Left lung (tissue), 4 donors: ENCODE measurements at regions not wholly inside any gene's neighbourhood (a gene's known extent, or its start where the extent isn't known, plus 50 kb on each side); places are given as distances from the start of the nearest gene placed in this dataset.

Experiments used
- ATAC-seq: fragments of 200-7000 bp; cut with Tn5 transposase; one replicate; pipeline ENCODE4 v1.9.1; 2020; ENCODE audit warnings: moderate library complexity
- DNase-seq, 4 donors: peaks; one replicate each; pipeline ENCODE4 v3.0.0-alpha.2; 2013 to 2020
- H3K27ac ChIP-seq, 2 donors: fragments of 200-600 bp; sonication (generic) in 1 of 2; one replicate each; pipeline versions ENCODE4 v1.5.0 to v1.8.0; 2020 to 2021
- H3K27me3 ChIP-seq, 2 donors: fragments of 200-600 bp; sonication (generic) in 1 of 2; one replicate each; pipeline versions ENCODE4 v1.5.0 to v1.8.0; 2020 to 2021
- H3K36me3 ChIP-seq, 2 donors: fragments of 200-600 bp; sonication (generic) in 1 of 2; one replicate each; pipeline versions ENCODE4 v1.5.0 to v1.8.0; 2020 to 2021
- H3K4me1 ChIP-seq, 2 donors: fragments of 200-600 bp; one replicate each; pipeline ENCODE4 v1.8.0; 2021
- H3K4me3 ChIP-seq, 2 donors: fragments of 200-600 bp; sonication (generic) in 1 of 2; one replicate each; pipeline versions ENCODE4 v1.5.0 to v1.8.0; 2020 to 2021; ENCODE audit warnings: mild to moderate bottlenecking in 1 of 2
- H3K9me3 ChIP-seq, 2 donors: fragments of 200-600 bp; sonication (generic) in 1 of 2; one replicate each; pipeline versions ENCODE4 v1.5.0 to v1.8.0; 2020 to 2021
- CTCF ChIP-seq, 2 donors: fragments of 200-600 bp; sonication (generic) in 1 of 2; IDR thresholded peaks; one replicate each; pipeline versions ENCODE4 v1.5.0 to v1.8.0; 2021; ENCODE audit warnings: antibody characterized with exemption in 2 of 2
- intact Hi-C, 2 donors: fragments of 100-400 bp; cut with DNase I; formaldehyde crosslinking; loops; one replicate each; pipeline versions ENCODE4 v1.11.2 to v1.14.2; 2022
- donor health status: DM: no; HTN: yes; CAD: no.
- donor health status: DM: no; HTN: no; CAD: no.

GRCh38 chr14:39763402-39763890, 331.2 kb upstream of the FBXO33 start:
- no peak for DNase-seq
- TF ChIP-seq CTCF (IDR thresholded peaks at IDR 0.05) = no peak
- Histone ChIP-seq H3K27ac (no peak overlapping the region), H3K36me3 (no peaks in the 10 kb centered on the region), H3K27me3 (no peaks in the 10 kb centered on the region), H3K4me1 (no peaks in the 10 kb centered on the region), H3K9me3 (no peaks in the 10 kb centered on the region), H3K4me3 (no peak overlapping the region)
- no peak for ATAC-seq
- intact Hi-C loops = no loop called here

DNA sequence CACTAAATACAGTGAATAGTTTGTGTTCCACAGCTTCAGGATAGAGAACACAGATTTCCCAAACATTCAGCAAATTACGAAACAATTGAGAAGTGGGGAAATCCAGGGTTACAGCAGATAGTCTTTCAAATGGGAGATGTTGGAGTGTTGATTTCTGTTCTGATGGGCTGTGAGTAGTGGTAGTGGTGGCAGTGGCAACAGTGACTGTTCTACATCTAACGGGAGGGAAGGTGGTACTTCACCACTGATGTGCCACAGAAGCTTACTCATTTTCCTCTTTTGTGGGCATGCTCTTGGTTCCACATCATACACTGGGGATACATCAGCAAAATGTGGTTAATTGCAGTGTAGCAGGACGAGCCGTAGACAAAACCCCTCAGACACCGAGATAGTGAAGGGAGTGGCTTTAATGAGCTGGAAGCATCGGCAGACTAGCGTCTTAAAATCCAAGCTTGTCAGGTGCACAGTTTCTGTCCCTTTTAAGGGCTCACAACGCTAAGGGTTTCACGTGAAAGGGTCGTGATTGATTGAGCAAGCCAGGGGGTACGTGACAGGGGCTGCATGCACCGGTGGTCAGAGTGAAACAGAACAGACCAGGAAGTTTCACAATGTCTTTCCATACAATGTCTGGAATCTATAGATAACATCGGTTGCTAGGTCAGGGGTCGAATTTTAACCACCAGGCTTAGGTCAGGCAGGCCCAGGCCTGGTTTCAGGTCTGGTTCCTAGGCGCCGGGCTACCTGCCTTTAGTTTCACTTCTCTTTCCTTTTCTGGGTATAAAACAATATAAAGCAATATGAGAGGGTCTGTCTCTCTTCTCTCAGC, 330.6 kb upstream of the FBXO33 start:
- Histone ChIP-seq H3K4me1 (no peaks in the 10 kb centered on the region), H3K27me3 (no peaks in the 10 kb centered on the region), H3K27ac (no peak overlapping the region), H3K9me3 (no peaks in the 10 kb centered on the region), H3K36me3 (no peaks in the 10 kb centered on the region), H3K4me3 (no peak overlapping the region)
- DNase-seq (no peak), ATAC-seq (no peak)
- intact Hi-C loops = no loop called here
- TF ChIP-seq CTCF (IDR thresholded peaks at IDR 0.05) = no peak

GRCh38 chr14:39755269-39755878, 323.1 kb upstream of the FBXO33 start:
- no peak for TF ChIP-seq CTCF (IDR thresholded peaks at IDR 0.05)
- H3K27me3 ChIP-seq = no peaks in the 10 kb centered on the region
- H3K4me1 ChIP-seq = no peaks in the 10 kb centered on the region
- H3K27ac ChIP-seq = no peak overlapping the region
- no peak for DNase-seq
- no peaks in the 10 kb centered on the region for H3K36me3 ChIP-seq
- H3K9me3 ChIP-seq = no peaks in the 10 kb centered on the region
- H3K4me3 ChIP-seq = no peak overlapping the region
- ATAC-seq = no peak
- intact Hi-C loops = no loop called here

DNA sequence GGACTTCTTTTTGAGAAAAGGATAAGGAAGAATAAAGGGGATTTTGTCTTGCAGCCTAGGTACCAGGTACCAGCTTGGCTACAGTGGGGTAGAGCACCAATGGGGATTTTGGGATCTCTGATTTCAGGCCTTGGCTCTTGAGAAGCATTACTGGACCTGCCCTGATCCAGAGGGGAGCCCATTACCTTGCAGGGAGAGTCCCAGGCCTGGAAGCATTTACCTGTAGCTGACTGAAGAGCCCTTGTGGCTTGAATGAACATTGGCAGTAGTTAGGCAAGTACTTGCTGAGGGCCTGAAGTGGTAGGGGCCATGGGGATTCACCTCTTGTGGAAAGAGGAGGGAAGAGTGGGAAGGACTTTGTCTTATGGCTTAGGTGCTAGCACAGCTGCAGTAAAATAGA, 308.2 kb upstream of the FBXO33 start:
- Histone ChIP-seq H3K4me1 (no peaks in the 10 kb centered on the region), H3K4me3 (no peak overlapping the region), H3K27ac (no peak overlapping the region), H3K9me3 (peaks cover 0 to 7% of the 10 kb centered on the region in 2 donors), H3K27me3 (no peaks in the 10 kb centered on the region), H3K36me3 (no peaks in the 10 kb centered on the region)
- ATAC-seq (peak; percentile 88), DNase-seq (peak in 1 of 4 donors; percentile 34)
- no peak for TF ChIP-seq CTCF (IDR thresholded peaks at IDR 0.05)
- intact Hi-C loops = no loop called here

DNA sequence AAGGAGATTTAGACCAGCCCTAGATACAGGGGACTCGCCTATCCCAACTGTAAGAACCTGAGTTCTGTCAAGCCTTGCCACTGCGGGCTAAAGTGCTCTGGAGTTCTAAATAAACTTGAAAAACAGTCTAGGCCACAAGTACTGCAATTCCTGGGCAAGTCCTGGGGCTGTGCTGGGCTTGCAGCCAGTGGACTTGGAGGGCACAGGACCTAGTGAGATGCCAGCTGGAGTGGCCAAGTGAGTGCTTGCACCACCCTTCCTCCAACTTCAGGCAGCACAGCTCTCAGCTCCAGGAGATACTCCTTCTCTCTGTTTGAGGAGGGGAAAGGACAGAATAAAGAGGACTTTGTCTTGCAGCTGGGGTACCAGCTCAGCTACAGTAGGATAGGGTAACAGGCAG, 307.6 kb upstream of the FBXO33 start:
- Histone ChIP-seq H3K4me3 (no peak overlapping the region), H3K36me3 (no peaks in the 10 kb centered on the region), H3K9me3 (peaks cover 0 to 7% of the 10 kb centered on the region in 2 donors), H3K27me3 (no peaks in the 10 kb centered on the region), H3K4me1 (no peaks in the 10 kb centered on the region), H3K27ac (no peak overlapping the region)
- ATAC-seq (peak; percentile 97), DNase-seq (peak in 1 of 4 donors; percentile 77)
- TF ChIP-seq CTCF (IDR thresholded peaks at IDR 0.05) = no peak
- intact Hi-C loops = no loop called here
